ENCODE measurements at regions not wholly inside any gene's neighbourhood (a gene's known extent, or its start where the extent isn't known, plus 50 kb on each side); places are given as distances from the start of the nearest gene placed in this dataset.

GRCh38 chr7:12982178-12982577 is 294.7 kb downstream of the ARL4A start:
- CTCF ChIA-PET = no interaction called here
- Mint-ChIP-seq H3K27me3 (no peaks in the 10 kb centered on the region), H3K9me3 (no peaks in the 10 kb centered on the region), H3K4me1 (no peaks in the 10 kb centered on the region), H3K27ac (no peak overlapping the region), H3K36me3 (ENCODE audit: low read depth) (no peaks in the 10 kb centered on the region), H3K4me3 (no peak overlapping the region)
- TF ChIP-seq CTCF (IDR thresholded peaks at IDR 0.05) = no peak
- intact Hi-C loops (cut with micrococcal nuclease) = no loop called here
- POLR2A ChIA-PET = no interaction called here
- ATAC-seq (ENCODE audit: low read depth) (no peak), DNase-seq (no peak)

GRCh38 chr7:12984117-12984516 is 296.7 kb downstream of the ARL4A start:
- Mint-ChIP-seq H3K27ac (no peak overlapping the region), H3K36me3 (ENCODE audit: low read depth) (no peaks in the 10 kb centered on the region), H3K4me1 (no peaks in the 10 kb centered on the region), H3K4me3 (no peak overlapping the region), H3K27me3 (no peaks in the 10 kb centered on the region), H3K9me3 (no peaks in the 10 kb centered on the region)
- DNase-seq (no peak), ATAC-seq (ENCODE audit: low read depth) (no peak)
- ChIA-PET CTCF (no interaction called here), POLR2A (no interaction called here)
- no peak for TF ChIP-seq CTCF (IDR thresholded peaks at IDR 0.05)
- intact Hi-C loops (cut with micrococcal nuclease) = no loop called here

GRCh38 chr7:12985228-12985627 is 297.8 kb downstream of the ARL4A start:
- Mint-ChIP-seq H3K27ac (no peak overlapping the region), H3K4me3 (no peak overlapping the region), H3K36me3 (ENCODE audit: low read depth) (no peaks in the 10 kb centered on the region), H3K9me3 (no peaks in the 10 kb centered on the region), H3K27me3 (no peaks in the 10 kb centered on the region), H3K4me1 (no peaks in the 10 kb centered on the region)
- TF ChIP-seq CTCF (IDR thresholded peaks at IDR 0.05) = no peak
- intact Hi-C loops (cut with micrococcal nuclease) = no loop called here
- ATAC-seq (ENCODE audit: low read depth) (no peak), DNase-seq (no peak)
- POLR2A ChIA-PET = no interaction called here
- CTCF ChIA-PET = no interaction called here

GRCh38 chr7:12985752-12986151 is 298.3 kb downstream of the ARL4A start:
- Mint-ChIP-seq H3K36me3 (ENCODE audit: low read depth) (no peaks in the 10 kb centered on the region), H3K27me3 (no peaks in the 10 kb centered on the region), H3K4me1 (no peaks in the 10 kb centered on the region), H3K4me3 (no peak overlapping the region), H3K27ac (no peak overlapping the region), H3K9me3 (no peaks in the 10 kb centered on the region)
- DNase-seq (no peak), ATAC-seq (ENCODE audit: low read depth) (no peak)
- TF ChIP-seq CTCF (IDR thresholded peaks at IDR 0.05) = no peak
- POLR2A ChIA-PET = no interaction called here
- intact Hi-C loops (cut with micrococcal nuclease) = no loop called here
- CTCF ChIA-PET = no interaction called here

- H3K9me3 Mint-ChIP-seq = no peaks in the 10 kb centered on the region
- ChIA-PET POLR2A (no interaction called here), CTCF (no interaction called here)
- no peaks in the 10 kb centered on the region for H3K27me3 Mint-ChIP-seq
- no peaks in the 10 kb centered on the region for H3K4me1 Mint-ChIP-seq
- intact Hi-C loops (cut with micrococcal nuclease) = no loop called here
- ATAC-seq (ENCODE audit: low read depth) (no peak), DNase-seq (no peak)
- H3K27ac Mint-ChIP-seq = no peak overlapping the region
- H3K36me3 Mint-ChIP-seq (ENCODE audit: low read depth) = no peaks in the 10 kb centered on the region
- TF ChIP-seq CTCF (IDR thresholded peaks at IDR 0.05) = no peak
- no peak overlapping the region for H3K4me3 Mint-ChIP-seq
Observed at GRCh38 chr7:12987238-12987637, 299.8 kb downstream of the ARL4A start.

Data from activated B cell treated with CpG ODN at 0.5 μM for 24 hours (primary cell).